IMR-90 (cell line): ENCODE measurements at regions not wholly inside any gene's neighbourhood (a gene's known extent, or its start where the extent isn't known, plus 50 kb on each side); places are given as distances from the start of the nearest gene placed in this dataset.

Experiments
- ATAC-seq: fragments of 200-7000 bp; cut with Tn5 transposase; 2 replicates; pipeline ENCODE4 v1.9.1; 2020; ENCODE audit warnings: low read depth, mild to moderate bottlenecking, moderate library complexity
- BruUV-seq: library from RNA; stranded (reverse); fragments of 400-500 nt; replicated peaks from 2 replicates; lab custom pipeline; 2021; lab: Mats Ljungman, UMichigan
- CTCF ChIA-PET: fragments of 300-600 bp; formaldehyde crosslinking; extraction: SDS; loops from one replicate; lab custom pipeline; 2021; ENCODE audit warnings: antibody characterized with exemption; lab: Yijun Ruan, JAX
- POLR2A ChIA-PET: fragments of 300-600 bp; sonication (Branson Sonifier 250); formaldehyde crosslinking; loops from one replicate; lab custom pipeline; 2022; ENCODE audit warnings: antibody characterized with exemption; ENCODE audit not compliant: unreplicated experiment; lab: Charles Lee
- DNase-seq: peaks from one replicate; pipeline ENCODE4 v3.0.0; 2013
- H2AFZ ChIP-seq: replicated peaks from 2 replicates; pipeline ENCODE3; 2013; ENCODE audit warnings: low read length, mild to moderate bottlenecking; ENCODE audit not compliant: poor library complexity
- H2AK5ac ChIP-seq: 2 replicates; pipeline ENCODE4 v1.6.1; 2013; ENCODE audit warnings: low read depth, low read length, inconsistent platforms
- H2AK9ac ChIP-seq: replicated peaks from 2 replicates; pipeline ENCODE3; 2013; ENCODE audit warnings: mild to moderate bottlenecking, low read depth, low read length, moderate library complexity; ENCODE audit not compliant: poor library complexity
- H2BK120ac ChIP-seq: 2 replicates; pipeline ENCODE4 v1.6.1; 2013; ENCODE audit warnings: low read depth, low read length, inconsistent platforms
- H2BK15ac ChIP-seq: 3 replicates; pipeline ENCODE4 v1.6.1; 2013; ENCODE audit warnings: low read depth, low read length, inconsistent platforms
- H2BK20ac ChIP-seq: 2 replicates; pipeline ENCODE4 v1.6.1; 2013; ENCODE audit warnings: low read depth, mild to moderate bottlenecking, inconsistent platforms, low read length, moderate library complexity
- H2BK5ac ChIP-seq: 2 replicates; pipeline ENCODE4 v1.6.1; 2013; ENCODE audit warnings: mild to moderate bottlenecking, low read depth, low read length, inconsistent platforms; ENCODE audit not compliant: poor library complexity, severe bottlenecking
- H3K14ac ChIP-seq: replicated peaks from 2 replicates; pipeline ENCODE4 v1.6.1; 2013; ENCODE audit warnings: low read depth, low read length, inconsistent platforms
- H3K18ac ChIP-seq: 2 replicates; pipeline ENCODE4 v1.6.1; 2013; ENCODE audit warnings: low read depth, low read length, control low read depth
- H3K23ac ChIP-seq: 2 replicates; pipeline ENCODE4 v1.6.1; 2013; ENCODE audit warnings: low read depth, low read length, inconsistent platforms
- H3K27ac ChIP-seq: 2 replicates; pipeline ENCODE4 v1.5.1; 2013; ENCODE audit warnings: mild to moderate bottlenecking, control low read depth, low read length; ENCODE audit not compliant: insufficient read depth
- H3K27me3 ChIP-seq: 2 replicates; pipeline ENCODE4 v1.6.1; 2013; ENCODE audit warnings: low read length; ENCODE audit not compliant: control insufficient read depth, insufficient read depth
- H3K36me3 ChIP-seq: 2 replicates; pipeline ENCODE4 v1.6.1; 2013; ENCODE audit warnings: low read length, mixed read lengths; ENCODE audit not compliant: control insufficient read depth, insufficient read depth
- H3K4ac ChIP-seq: 2 replicates; pipeline ENCODE4 v1.6.1; 2013; ENCODE audit warnings: low read depth, low read length, inconsistent platforms
- H3K4me1 ChIP-seq: 2 replicates; pipeline ENCODE4 v1.6.1; 2013; ENCODE audit warnings: low read length, mixed read lengths; ENCODE audit not compliant: control insufficient read depth, insufficient read depth
- H3K4me2 ChIP-seq: 2 replicates; pipeline ENCODE4 v1.6.1; 2013; ENCODE audit warnings: low read depth, mild to moderate bottlenecking, control low read depth, low read length, moderate library complexity
- H3K4me3 ChIP-seq: 2 replicates; pipeline ENCODE4 v1.5.1; 2013; ENCODE audit warnings: low read depth, mild to moderate bottlenecking, control low read depth, low read length, moderate library complexity; ENCODE audit not compliant: insufficient read depth
- H3K56ac ChIP-seq: 2 replicates; pipeline ENCODE4 v1.6.1; 2013; ENCODE audit warnings: low read length, inconsistent platforms; ENCODE audit not compliant: insufficient read depth; ENCODE audit errors: extremely low read depth
- H3K79me1 ChIP-seq, 2 experiments: 2 replicates each; pipeline ENCODE4 v1.6.1; 2013; ENCODE audit warnings: low read length in 2 of 2, inconsistent platforms in 1 of 2, low read depth in 1 of 2
- H3K9ac ChIP-seq: 2 replicates; pipeline ENCODE4 v1.6.1; 2013; ENCODE audit warnings: low read depth, low read length, control low read depth
- H3K9me1 ChIP-seq: 2 replicates; pipeline ENCODE4 v1.6.1; 2013; ENCODE audit warnings: low read length, inconsistent platforms; ENCODE audit not compliant: insufficient read depth
- H3K9me3 ChIP-seq: 2 replicates; pipeline ENCODE4 v1.6.1; 2013; ENCODE audit warnings: low read length; ENCODE audit not compliant: control insufficient read depth, insufficient read depth
- H4K20me1 ChIP-seq: 2 replicates; pipeline ENCODE4 v1.6.1; 2013; ENCODE audit warnings: low read length, inconsistent platforms; ENCODE audit not compliant: insufficient read depth
- H4K5ac ChIP-seq: 2 replicates; pipeline ENCODE4 v1.6.1; 2013; ENCODE audit warnings: mild to moderate bottlenecking, low read depth, low read length, control low read depth
- H4K8ac ChIP-seq, 2 experiments: 2 replicates each; pipeline ENCODE4 v1.6.1; 2013; ENCODE audit warnings: low read depth in 2 of 2, low read length in 2 of 2, control low read depth in 1 of 2, inconsistent platforms in 1 of 2
- H4K91ac ChIP-seq: 2 replicates; pipeline ENCODE4 v1.6.1; 2013; ENCODE audit warnings: low read depth, low read length, inconsistent platforms; ENCODE audit not compliant: insufficient read depth
- BHLHE40 ChIP-seq: fragments of 150-350 bp; IDR thresholded peaks from 2 replicates; pipeline ENCODE4 v1.6.1; 2016; ENCODE audit warnings: mild to moderate bottlenecking, low read depth, low read length
- CEBPB ChIP-seq: IDR thresholded peaks from 2 replicates; pipeline ENCODE4 v1.6.1; 2012; ENCODE audit warnings: low read depth, low read length, improper control_type of control experiment
- POLR2A ChIP-seq: IDR thresholded peaks from 2 replicates; pipeline ENCODE4 v1.6.1; 2012; ENCODE audit warnings: mild to moderate bottlenecking, low read depth, low read length
- RAD21 ChIP-seq: IDR thresholded peaks from 2 replicates; pipeline ENCODE4 v1.6.1; 2012; ENCODE audit warnings: low read length, improper control_type of control experiment
- RFX5 ChIP-seq: IDR thresholded peaks from 2 replicates; pipeline ENCODE4 v1.8.0; 2012; ENCODE audit warnings: low read depth, mild to moderate bottlenecking, low read length, moderate library complexity
- WGBS, 2 experiments: methylation state at CpG; one replicate each; pipeline versions ENCODE4 v1.1.5 to v1.1.7; 2013; ENCODE audit warnings: missing lambda C conversion rate in 2 of 2; ENCODE audit not compliant: insufficient read length in 1 of 2; ENCODE audit errors: extremely low coverage in 2 of 2; 5-methylcytosine and 5-hydroxymethylcytosine counted together
- dilution Hi-C: fragments of 300-500 bp; cut with HindIII; formaldehyde crosslinking; loops from one replicate; pipeline ENCODE4 v1.14.3; 2018; ENCODE audit warnings: low sequenced_read_pairs; ENCODE audit not compliant: unreplicated experiment
- in situ Hi-C: fragments of 300-500 bp; cut with MboI; formaldehyde crosslinking; loops from 3 replicates; pipeline ENCODE4 v1.14.3; 2019; ENCODE audit warnings: low sequenced_read_pairs, inconsistent platforms, mixed read lengths
- intact Hi-C: fragments of 100-400 bp; cut with micrococcal nuclease; formaldehyde crosslinking; loops from 2 replicates; pipeline ENCODE4 v1.10.0; 2022

- Histone ChIP-seq H4K91ac (peak overlapping the region; percentile 31; the same call in 1 of the 2 replicates), H2BK5ac (no peak overlapping the region), H2BK15ac (peak overlapping the region; percentile 53; the same call in 1 of the 3 replicates), H3K36me3 (no peaks in the 10 kb centered on the region), H3K4me1 (peaks cover 14% of the 10 kb centered on the region), H2AFZ (peak overlapping the region; percentile 46), H3K9me1 (peaks cover 10% of the 10 kb centered on the region), H2AK9ac (peak overlapping the region; percentile 3), H3K9me3 (no peaks in the 10 kb centered on the region), H3K18ac (peak overlapping the region; percentile 4; the same call in 1 of the 2 replicates), H3K4me3 (no peak overlapping the region), H3K4ac (peak overlapping the region; percentile 50), H3K23ac (peak overlapping the region; percentile 69; the same call in 1 of the 2 replicates), H2BK20ac (no peak overlapping the region; the same call in 1 of the 2 replicates), H3K27ac (no peak overlapping the region), H3K4me2 (no peak overlapping the region), H4K20me1 (no peaks in the 10 kb centered on the region), H3K79me1 (no peaks in the 10 kb centered on the region), H2AK5ac (peak overlapping the region; percentile 74; the same call in 1 of the 2 replicates), H4K8ac (no peak overlapping the region), H2BK120ac (peak overlapping the region; percentile 55), H3K9ac (no peak overlapping the region), H4K5ac (no peak overlapping the region; the same call in 1 of the 2 replicates), H3K27me3 (no peaks in the 10 kb centered on the region; the same call in 1 of the 2 replicates), H3K56ac (no peak overlapping the region), H3K14ac (peak overlapping the region; percentile 61; the same call in 1 of the 2 replicates)
- TF ChIP-seq POLR2A (no peak), RFX5 (no peak), CEBPB (peak; percentile 51; the same call in 1 of the 2 replicates), BHLHE40 (peak; percentile 82), RAD21 (no peak)
- ATAC-seq (peak; percentile 56), DNase-seq (peak; percentile 52)
- CTCF ChIA-PET, result interaction anchor here (1.0 kb wide), 1 partner anchor 28 kb away, joined by 3 read pairs; no protein-coding TSS in a partner anchor
- 40% methylated on average over 1 of the region's 5 CpGs; no CpG with 5 or more reads in 1 of the 2 experiments for WGBS, 2 experiments
- in situ Hi-C loops (no loop called here), intact Hi-C loops (no loop called here), dilution Hi-C loops (no loop called here)
- POLR2A ChIA-PET, result no interaction called here
- no TSS peak for BruUV-seq
Measured at GRCh38 chr9:99385814-99386279, 163.8 kb downstream of the SEC61B start.
